GM12878 (cell line): ENCODE measurements at regions not wholly inside any gene's neighbourhood (a gene's known extent, or its start where the extent isn't known, plus 50 kb on each side); places are given as distances from the start of the nearest gene placed in this dataset.

Experiments
- BMI1 ChIP-seq: fragments of 450-650 bp; IDR thresholded peaks from 2 replicates; pipeline ENCODE4 v1.6.1; 2016; ENCODE audit warnings: mild to moderate bottlenecking, moderate library complexity, borderline replicate concordance
- FOS ChIP-seq: IDR thresholded peaks from 3 replicates; pipeline ENCODE4 v1.6.1; 2011; ENCODE audit warnings: borderline replicate concordance; ENCODE audit not compliant: insufficient read length; ENCODE audit errors: extremely low read depth
- MTA3 ChIP-seq: IDR thresholded peaks from 2 replicates; pipeline ENCODE4 v1.6.1; 2012; ENCODE audit warnings: low read length, inconsistent platforms, borderline replicate concordance
- MXI1 ChIP-seq: fragments of 150-350 bp; IDR thresholded peaks from 2 replicates; pipeline ENCODE4 v1.6.1; 2011; ENCODE audit warnings: low read depth, mild to moderate bottlenecking, inconsistent platforms, low read length, improper control_type of control experiment
- RAD21 ChIP-seq: IDR thresholded peaks from 2 replicates; pipeline ENCODE4 v1.6.1; 2011; ENCODE audit warnings: mild to moderate bottlenecking, low read depth, low read length, moderate library complexity; ENCODE audit not compliant: insufficient read depth
- SKIL ChIP-seq: fragments of 450-650 bp; IDR thresholded peaks from 2 replicates; pipeline ENCODE4 v1.6.1; 2017; ENCODE audit warnings: mild to moderate bottlenecking, low read depth, inconsistent platforms; ENCODE audit not compliant: poor library complexity, severe bottlenecking
- SREBF2 ChIP-seq: IDR thresholded peaks from 2 replicates; pipeline ENCODE4 v1.6.1; 2012; ENCODE audit warnings: mild to moderate bottlenecking, low read length
- SUZ12 ChIP-seq: fragments of 200-600 bp; sonication (generic); IDR thresholded peaks from one replicate; pipeline ENCODE4 v1.6.1; 2018; ENCODE audit warnings: antibody characterized with exemption, mild to moderate bottlenecking; ENCODE audit not compliant: unreplicated experiment
- TCF7 ChIP-seq: IDR thresholded peaks from 2 replicates; pipeline ENCODE4 v1.6.1; 2014; ENCODE audit warnings: antibody characterized with exemption, borderline replicate concordance
- ZBED1 ChIP-seq: IDR thresholded peaks from 2 replicates; pipeline ENCODE4 v1.6.1; 2016; ENCODE audit warnings: borderline replicate concordance
- ZBTB4 ChIP-seq: fragments of 450-650 bp; formaldehyde crosslinking; IDR thresholded peaks from 2 replicates; pipeline ENCODE4 v1.4.0; 2022; ENCODE audit warnings: mild to moderate bottlenecking, moderate library complexity
- TF ChIP-seq, protein P1 (sequence below): fragments of 450-650 bp; IDR thresholded peaks from 2 replicates; pipeline ENCODE4 v1.6.1; 2017; ENCODE audit warnings: mild to moderate bottlenecking, moderate library complexity

DNA sequence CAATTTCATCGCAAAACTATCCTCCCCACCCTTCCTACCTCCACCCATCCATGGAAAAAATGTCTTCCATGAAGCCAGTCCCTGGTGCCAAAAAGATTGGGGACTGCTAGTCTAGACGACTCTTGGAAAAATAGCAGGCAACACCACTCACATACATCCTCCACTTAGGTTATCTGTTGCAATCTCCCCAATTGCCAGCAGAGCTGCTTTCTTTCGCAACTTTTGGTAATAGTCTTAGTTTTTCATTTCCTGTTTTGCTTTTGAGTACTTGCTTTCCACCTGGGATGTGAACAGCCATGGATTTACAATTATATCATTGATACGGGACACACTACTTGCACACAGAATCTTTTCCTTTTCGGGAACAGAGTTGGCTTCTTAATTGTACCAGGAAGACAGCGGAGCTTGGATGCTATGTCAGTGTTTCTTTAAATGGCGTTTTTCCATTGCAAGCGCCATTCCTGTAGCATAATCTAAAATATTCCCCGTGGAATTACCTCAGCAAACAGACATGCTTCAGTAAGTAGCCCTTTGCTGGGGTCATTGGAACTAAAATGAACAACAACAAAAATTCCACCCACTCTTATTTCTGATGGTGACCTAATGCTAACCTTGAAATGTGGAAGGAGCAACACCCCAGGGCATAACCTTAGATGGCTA, 183.3 kb upstream of the ADGRL2 start (continued):
- TF ChIP-seq ZBTB4 (CRISPR knock-in tag) (no peak), RAD21 (no peak), SREBF2 (no peak), SUZ12 (no peak), MXI1 (no peak), MTA3 (no peak), SKIL (no peak), ZBED1 (no peak), TCF7 (no peak), BMI1 (no peak), FOS (no peak)
- TF ChIP-seq, protein P1, sequence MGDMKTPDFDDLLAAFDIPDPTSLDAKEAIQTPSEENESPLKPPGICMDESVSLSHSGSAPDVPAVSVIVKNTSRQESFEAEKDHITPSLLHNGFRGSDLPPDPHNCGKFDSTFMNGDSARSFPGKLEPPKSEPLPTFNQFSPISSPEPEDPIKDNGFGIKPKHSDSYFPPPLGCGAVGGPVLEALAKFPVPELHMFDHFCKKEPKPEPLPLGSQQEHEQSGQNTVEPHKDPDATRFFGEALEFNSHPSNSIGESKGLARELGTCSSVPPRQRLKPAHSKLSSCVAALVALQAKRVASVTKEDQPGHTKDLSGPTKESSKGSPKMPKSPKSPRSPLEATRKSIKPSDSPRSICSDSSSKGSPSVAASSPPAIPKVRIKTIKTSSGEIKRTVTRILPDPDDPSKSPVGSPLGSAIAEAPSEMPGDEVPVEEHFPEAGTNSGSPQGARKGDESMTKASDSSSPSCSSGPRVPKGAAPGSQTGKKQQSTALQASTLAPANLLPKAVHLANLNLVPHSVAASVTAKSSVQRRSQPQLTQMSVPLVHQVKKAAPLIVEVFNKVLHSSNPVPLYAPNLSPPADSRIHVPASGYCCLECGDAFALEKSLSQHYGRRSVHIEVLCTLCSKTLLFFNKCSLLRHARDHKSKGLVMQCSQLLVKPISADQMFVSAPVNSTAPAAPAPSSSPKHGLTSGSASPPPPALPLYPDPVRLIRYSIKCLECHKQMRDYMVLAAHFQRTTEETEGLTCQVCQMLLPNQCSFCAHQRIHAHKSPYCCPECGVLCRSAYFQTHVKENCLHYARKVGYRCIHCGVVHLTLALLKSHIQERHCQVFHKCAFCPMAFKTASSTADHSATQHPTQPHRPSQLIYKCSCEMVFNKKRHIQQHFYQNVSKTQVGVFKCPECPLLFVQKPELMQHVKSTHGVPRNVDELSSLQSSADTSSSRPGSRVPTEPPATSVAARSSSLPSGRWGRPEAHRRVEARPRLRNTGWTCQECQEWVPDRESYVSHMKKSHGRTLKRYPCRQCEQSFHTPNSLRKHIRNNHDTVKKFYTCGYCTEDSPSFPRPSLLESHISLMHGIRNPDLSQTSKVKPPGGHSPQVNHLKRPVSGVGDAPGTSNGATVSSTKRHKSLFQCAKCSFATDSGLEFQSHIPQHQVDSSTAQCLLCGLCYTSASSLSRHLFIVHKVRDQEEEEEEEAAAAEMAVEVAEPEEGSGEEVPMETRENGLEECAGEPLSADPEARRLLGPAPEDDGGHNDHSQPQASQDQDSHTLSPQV = no peak
